Mesenchymal stem cell (in vitro differentiated cells and primary cell): ENCODE measurements at regions not wholly inside any gene's neighbourhood (a gene's known extent, or its start where the extent isn't known, plus 50 kb on each side); places are given as distances from the start of the nearest gene placed in this dataset.

Experiments used
- DNase-seq: peaks from one replicate; pipeline ENCODE4 v3.0.0-alpha.2; 2013
- H2AFZ ChIP-seq: one replicate; pipeline ENCODE4 v1.6.1; 2013; ENCODE audit warnings: low read depth, mild to moderate bottlenecking, control low read depth, inconsistent platforms, low read length, moderate library complexity
- H2AK5ac ChIP-seq: 2 replicates; pipeline ENCODE4 v1.6.1; 2013; ENCODE audit warnings: low read length, moderate library complexity, mild to moderate bottlenecking, inconsistent platforms; ENCODE audit not compliant: severe bottlenecking
- H2BK120ac ChIP-seq: one replicate; pipeline ENCODE4 v1.6.1; 2013; ENCODE audit warnings: low read depth, mild to moderate bottlenecking, inconsistent platforms, low read length, moderate library complexity
- H2BK12ac ChIP-seq, 2 experiments: one replicate each; pipeline ENCODE4 v1.6.1; 2013; ENCODE audit warnings: inconsistent platforms in 2 of 2, low read length in 2 of 2, mild to moderate bottlenecking in 2 of 2, moderate library complexity in 2 of 2, control low read depth in 1 of 2
- H2BK15ac ChIP-seq: one replicate; pipeline ENCODE4 v1.6.1; 2013; ENCODE audit warnings: mild to moderate bottlenecking, low read depth, inconsistent platforms; ENCODE audit not compliant: poor library complexity, severe bottlenecking
- H2BK5ac ChIP-seq: 2 replicates; pipeline ENCODE4 v1.6.1; 2013; ENCODE audit warnings: low read depth, mild to moderate bottlenecking, low read length, control low read depth, inconsistent platforms; ENCODE audit not compliant: poor library complexity, severe bottlenecking
- H3K14ac ChIP-seq, 2 experiments: one replicate each; pipeline ENCODE4 v1.6.1; 2013; ENCODE audit warnings: inconsistent platforms in 2 of 2, low read length in 2 of 2, control low read depth in 1 of 2, mild to moderate bottlenecking in 1 of 2, moderate library complexity in 1 of 2
- H3K18ac ChIP-seq, 2 experiments: one replicate each; pipeline ENCODE4 v1.6.1; 2013; ENCODE audit warnings: inconsistent platforms in 2 of 2, low read length in 2 of 2, control low read depth in 1 of 2, low read depth in 1 of 2, mild to moderate bottlenecking in 1 of 2
- H3K23ac ChIP-seq, 2 experiments: one replicate each; pipeline ENCODE4 v1.6.1; 2013; ENCODE audit warnings: inconsistent platforms in 2 of 2, low read length in 2 of 2, mild to moderate bottlenecking in 2 of 2, moderate library complexity in 2 of 2, control low read depth in 1 of 2
- H3K27ac ChIP-seq: 2 replicates; pipeline ENCODE4 v1.5.1; 2013; ENCODE audit warnings: mild to moderate bottlenecking, moderate library complexity, low read length, control low read depth, inconsistent platforms; ENCODE audit not compliant: poor library complexity, severe bottlenecking
- H3K27me3 ChIP-seq, 2 experiments: 2 replicates each; pipeline versions ENCODE4 v1.6.1 to v1.7.0; 2013; ENCODE audit warnings: low read length in 2 of 2, mild to moderate bottlenecking in 2 of 2, moderate library complexity in 2 of 2, control low read depth in 1 of 2, inconsistent platforms in 1 of 2; ENCODE audit not compliant: control insufficient read depth in 1 of 2, insufficient read depth in 1 of 2
- H3K36me3 ChIP-seq, 2 experiments: 2 replicates each; pipeline versions ENCODE4 v1.6.1 to v1.7.0; 2013; ENCODE audit warnings: low read length in 2 of 2, control low read depth in 1 of 2, inconsistent platforms in 1 of 2, low read depth in 1 of 2, mild to moderate bottlenecking in 1 of 2; ENCODE audit not compliant: insufficient read depth in 2 of 2, control insufficient read depth in 1 of 2
- H3K4ac ChIP-seq, 2 experiments: one replicate each; pipeline ENCODE4 v1.6.1; 2013; ENCODE audit warnings: inconsistent platforms in 2 of 2, low read length in 2 of 2, mild to moderate bottlenecking in 2 of 2, moderate library complexity in 2 of 2, control low read depth in 1 of 2, low read depth in 1 of 2
- H3K4me1 ChIP-seq: 2 replicates; pipeline ENCODE4 v1.6.1; 2013; ENCODE audit warnings: low read depth, low read length, control low read depth; ENCODE audit not compliant: control insufficient read depth, insufficient read depth
- H3K4me2 ChIP-seq: 2 replicates; pipeline ENCODE4 v1.6.1; 2013; ENCODE audit warnings: low read length, mild to moderate bottlenecking, inconsistent platforms; ENCODE audit not compliant: poor library complexity, severe bottlenecking
- H3K4me3 ChIP-seq, 2 experiments: 2 replicates each; pipeline versions ENCODE4 v1.5.1 to v1.7.0; 2013; ENCODE audit warnings: low read length in 2 of 2, mild to moderate bottlenecking in 2 of 2, control low read depth in 1 of 2, low read depth in 1 of 2; ENCODE audit not compliant: insufficient read depth in 1 of 2
- H3K79me1 ChIP-seq: replicated peaks from 2 replicates; pipeline ENCODE4 v1.6.1; 2013; ENCODE audit warnings: mild to moderate bottlenecking, control low read depth, low read length, inconsistent platforms; ENCODE audit not compliant: poor library complexity, severe bottlenecking
- H3K9ac ChIP-seq: 2 replicates; pipeline ENCODE4 v1.7.0; 2013; ENCODE audit warnings: mild to moderate bottlenecking, low read length, moderate library complexity
- H3K9me3 ChIP-seq: 2 replicates; pipeline ENCODE4 v1.7.0; 2013; ENCODE audit warnings: mild to moderate bottlenecking, low read length; ENCODE audit not compliant: control insufficient read depth
- H4K8ac ChIP-seq: one replicate; pipeline ENCODE4 v1.6.1; 2013; ENCODE audit warnings: inconsistent platforms, mild to moderate bottlenecking, low read length, moderate library complexity
- H4K91ac ChIP-seq: one replicate; pipeline ENCODE4 v1.6.1; 2013; ENCODE audit warnings: mild to moderate bottlenecking, low read length, inconsistent platforms
- WGBS: methylation state at CpG from one replicate; pipeline ENCODE4 v1.1.7; 2013; ENCODE audit warnings: mixed read lengths; 5-methylcytosine and 5-hydroxymethylcytosine counted together

GRCh38 chrX:114361076-114361725, 222.7 kb upstream of the HTR2C start:
- Histone ChIP-seq H3K4me3 (no peak overlapping the region), H3K27me3 (no peaks in the 10 kb centered on the region), H2BK15ac (no peak overlapping the region), H2BK5ac (no peak overlapping the region), H3K79me1 (no peaks in the 10 kb centered on the region), H3K18ac (no peak overlapping the region), H2BK12ac (no peak overlapping the region), H2AFZ (no peak overlapping the region), H3K4me2 (no peak overlapping the region), H3K23ac (no peak overlapping the region), H4K8ac (no peak overlapping the region), H3K36me3 (no peaks in the 10 kb centered on the region), H3K9ac (no peak overlapping the region), H3K27ac (no peak overlapping the region), H4K91ac (no peak overlapping the region), H3K14ac (no peak overlapping the region), H3K4me1 (no peaks in the 10 kb centered on the region), H3K4ac (no peak overlapping the region), H3K9me3 (no peaks in the 10 kb centered on the region), H2AK5ac (no peak overlapping the region), H2BK120ac (no peak overlapping the region)
- no peak for DNase-seq
- WGBS = 100% methylated on average over 2 of the region's 5 CpGs

GRCh38 chrX:114363346-114363745, 220.5 kb upstream of the HTR2C start:
- no peak overlapping the region for H2AK5ac ChIP-seq
- no peak overlapping the region for H3K23ac ChIP-seq
- H3K4ac ChIP-seq = no peak overlapping the region
- no peak overlapping the region for H3K4me3 ChIP-seq
- no peak overlapping the region for H3K14ac ChIP-seq
- H3K27ac ChIP-seq = no peak overlapping the region
- no peak overlapping the region for H2BK12ac ChIP-seq
- H3K9ac ChIP-seq = no peak overlapping the region
- H3K36me3 ChIP-seq = no peaks in the 10 kb centered on the region
- no peak overlapping the region for H2BK15ac ChIP-seq
- 100% methylated on average over 1 of the region's 1 CpG for WGBS
- no peaks in the 10 kb centered on the region for H3K9me3 ChIP-seq
- H4K91ac ChIP-seq = no peak overlapping the region
- no peaks in the 10 kb centered on the region for H3K79me1 ChIP-seq
- no peak overlapping the region for H3K4me2 ChIP-seq
- no peak overlapping the region for H4K8ac ChIP-seq
- no peak overlapping the region for H3K18ac ChIP-seq
- no peaks in the 10 kb centered on the region for H3K27me3 ChIP-seq
- DNase-seq = no peak
- no peak overlapping the region for H2AFZ ChIP-seq
- H2BK5ac ChIP-seq = no peak overlapping the region
- no peaks in the 10 kb centered on the region for H3K4me1 ChIP-seq
- H2BK120ac ChIP-seq = no peak overlapping the region

GRCh38 chrX:114365065-114365834, 218.6 kb upstream of the HTR2C start:
- H3K9ac ChIP-seq = no peak overlapping the region
- H3K4me3 ChIP-seq = no peak overlapping the region
- H3K23ac ChIP-seq = no peak overlapping the region
- H3K36me3 ChIP-seq = no peaks in the 10 kb centered on the region
- H3K4ac ChIP-seq = no peak overlapping the region
- no peak overlapping the region for H3K4me2 ChIP-seq
- no peak overlapping the region for H2BK5ac ChIP-seq
- H3K14ac ChIP-seq = no peak overlapping the region
- H2AFZ ChIP-seq = no peak overlapping the region
- H3K27me3 ChIP-seq = no peaks in the 10 kb centered on the region
- no peak overlapping the region for H2AK5ac ChIP-seq
- no peak overlapping the region for H2BK15ac ChIP-seq
- no peak overlapping the region for H3K18ac ChIP-seq
- H4K8ac ChIP-seq = no peak overlapping the region
- no peaks in the 10 kb centered on the region for H3K4me1 ChIP-seq
- H2BK12ac ChIP-seq = no peak overlapping the region
- H2BK120ac ChIP-seq = no peak overlapping the region
- no peak for DNase-seq
- no peak overlapping the region for H4K91ac ChIP-seq
- no peaks in the 10 kb centered on the region for H3K9me3 ChIP-seq
- no peak overlapping the region for H3K27ac ChIP-seq
- H3K79me1 ChIP-seq = no peaks in the 10 kb centered on the region
- WGBS = no CpG with 5 or more reads among the region's 5 CpGs

- Histone ChIP-seq H3K18ac (no peak overlapping the region), H2BK120ac (no peak overlapping the region), H3K27ac (no peak overlapping the region), H2BK5ac (no peak overlapping the region), H3K4me3 (no peak overlapping the region), H3K4ac (no peak overlapping the region), H3K4me2 (no peak overlapping the region), H2AK5ac (no peak overlapping the region), H3K9ac (no peak overlapping the region), H3K36me3 (no peaks in the 10 kb centered on the region), H3K9me3 (no peaks in the 10 kb centered on the region), H4K91ac (no peak overlapping the region), H3K14ac (no peak overlapping the region), H3K27me3 (no peaks in the 10 kb centered on the region), H2AFZ (no peak overlapping the region), H3K23ac (no peak overlapping the region), H3K4me1 (no peaks in the 10 kb centered on the region), H4K8ac (no peak overlapping the region), H2BK15ac (no peak overlapping the region), H2BK12ac (no peak overlapping the region), H3K79me1 (no peaks in the 10 kb centered on the region)
- no CpG with 5 or more reads among the region's 2 CpGs for WGBS
- DNase-seq = no peak
These were observed 210.9 kb upstream of the HTR2C start for GRCh38 chrX:114372937-114373336.
